OCI-LY7 (cell line): ENCODE measurements at regions not wholly inside any gene's neighbourhood (a gene's known extent, or its start where the extent isn't known, plus 50 kb on each side); places are given as distances from the start of the nearest gene placed in this dataset.

Source experiments
- BruUV-seq: library from RNA; stranded (reverse); fragments of 400-500 nt; replicated peaks from 2 replicates; lab custom pipeline; 2021; lab: Mats Ljungman, UMichigan
- CTCF ChIA-PET: fragments of 300-600 bp; sonication (Branson Sonifier 250); formaldehyde crosslinking; loops from one replicate; lab custom pipeline; 2022; ENCODE audit warnings: antibody characterized with exemption; ENCODE audit not compliant: unreplicated experiment; lab: Charles Lee
- POLR2A ChIA-PET: fragments of 300-600 bp; sonication (Branson Sonifier 250); formaldehyde crosslinking; loops from one replicate; lab custom pipeline; 2022; ENCODE audit warnings: antibody characterized with exemption; lab: Charles Lee
- DNase-seq: peaks from one replicate; pipeline ENCODE4 v3.0.0-alpha.2; 2015; ENCODE audit warnings: low spot score
- H2AFZ ChIP-seq: fragments of 200-600 bp; sonication (generic), shearing (Covaris generic); 2 replicates; pipeline ENCODE4 v1.6.1; 2014; ENCODE audit warnings: mild to moderate bottlenecking, antibody characterized with exemption, low read length, moderate library complexity
- H3K27ac ChIP-seq: fragments of 200-600 bp; sonication (generic); 2 replicates; pipeline ENCODE4 v1.5.1; 2014; ENCODE audit warnings: mixed run types, low read depth, mild to moderate bottlenecking, moderate library complexity, low read length, inconsistent platforms; ENCODE audit not compliant: poor library complexity, severe bottlenecking
- H3K36me3 ChIP-seq: fragments of 200-600 bp; sonication (generic); 2 replicates; pipeline ENCODE4 v1.6.1; 2014; ENCODE audit warnings: mild to moderate bottlenecking, antibody characterized with exemption, low read length, moderate library complexity, mixed read lengths; ENCODE audit not compliant: insufficient read depth
- H3K4me1 ChIP-seq: fragments of 200-600 bp; sonication (generic); 2 replicates; pipeline ENCODE4 v1.5.1; 2014; ENCODE audit warnings: mild to moderate bottlenecking, low read length; ENCODE audit not compliant: insufficient read depth, poor library complexity, severe bottlenecking
- H3K4me2 ChIP-seq: fragments of 200-600 bp; sonication (generic); 2 replicates; pipeline ENCODE4 v1.6.1; 2014; ENCODE audit warnings: mild to moderate bottlenecking, low read length
- H3K4me3 ChIP-seq: fragments of 200-600 bp; sonication (generic); 2 replicates; pipeline ENCODE4 v1.5.1; 2014; ENCODE audit warnings: mild to moderate bottlenecking, low read depth, low read length; ENCODE audit not compliant: poor library complexity, severe bottlenecking
- H3K79me2 ChIP-seq: fragments of 200-600 bp; sonication (generic); 2 replicates; pipeline ENCODE4 v1.6.1; 2016; ENCODE audit warnings: low read depth, mild to moderate bottlenecking, low read length, moderate library complexity, mixed read lengths; ENCODE audit not compliant: insufficient read depth
- H3K9me2 ChIP-seq: fragments of 200-600 bp; sonication (generic); 2 replicates; pipeline ENCODE4 v1.6.1; 2016; ENCODE audit warnings: mild to moderate bottlenecking, low read length, mixed read lengths; ENCODE audit not compliant: insufficient read depth
- H3K9me3 ChIP-seq: fragments of 200-600 bp; sonication (generic); 2 replicates; pipeline ENCODE4 v1.6.1; 2014; ENCODE audit warnings: mild to moderate bottlenecking, mixed run types, low read length, mixed read lengths
- H4K20me1 ChIP-seq: fragments of 200-600 bp; sonication (generic); 2 replicates; pipeline ENCODE4 v1.6.1; 2014; ENCODE audit warnings: mild to moderate bottlenecking, antibody characterized with exemption, low read length, moderate library complexity, mixed read lengths; ENCODE audit not compliant: insufficient read depth
- EZH2phosphoT487 ChIP-seq: fragments of 200-600 bp; sonication (generic); IDR thresholded peaks from 2 replicates; pipeline ENCODE4 v1.6.1; 2018; ENCODE audit warnings: low read depth, borderline replicate concordance, mild to moderate bottlenecking, mixed run types, antibody characterized with exemption, low read length, moderate library complexity, mixed read lengths
- intact Hi-C: fragments of 100-400 bp; cut with micrococcal nuclease; formaldehyde crosslinking; loops from one replicate; pipeline ENCODE4 v1.10.0; 2022; ENCODE audit not compliant: unreplicated experiment
- TF ChIP-seq, protein P1 (sequence below): fragments of 200-600 bp; sonication (generic); conservative IDR thresholded peaks from 2 replicates; pipeline ENCODE4 v1.5.1; 2014; ENCODE audit warnings: mild to moderate bottlenecking, antibody characterized with exemption, low read length, moderate library complexity, mixed read lengths

DNA sequence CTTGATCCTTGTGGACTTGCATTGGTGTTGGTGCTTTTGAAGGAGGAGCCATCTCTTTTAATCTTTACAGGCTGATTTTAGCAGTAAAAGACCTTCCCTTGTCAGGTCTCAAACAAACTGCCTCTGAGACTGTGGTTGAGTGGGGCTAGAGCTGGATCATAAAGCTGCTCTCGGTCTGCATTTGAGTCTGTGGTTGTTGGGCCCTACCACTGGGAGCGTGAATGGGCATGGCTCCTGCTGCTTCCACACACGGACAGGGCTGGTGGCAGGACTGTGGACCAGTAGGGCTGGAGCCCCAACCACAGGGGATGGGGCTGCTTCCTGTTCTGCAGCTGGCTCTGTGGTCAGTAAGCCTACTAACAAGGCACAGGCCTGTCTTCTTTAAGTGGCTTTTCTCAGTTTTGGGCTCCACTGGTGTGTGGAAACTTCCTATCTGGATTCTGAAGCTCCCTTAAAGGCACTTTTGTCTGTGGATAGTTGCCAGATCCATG lies 130.6 kb downstream of the RBM46 start:
- ChIA-PET POLR2A (interaction anchor here (0.6 kb wide), 1 partner anchor 193 kb away, joined by 3 read pairs; no protein-coding TSS in a partner anchor), CTCF (no interaction called here)
- no peak for TF ChIP-seq EZH2phosphoT487
- TF ChIP-seq, protein P1, sequence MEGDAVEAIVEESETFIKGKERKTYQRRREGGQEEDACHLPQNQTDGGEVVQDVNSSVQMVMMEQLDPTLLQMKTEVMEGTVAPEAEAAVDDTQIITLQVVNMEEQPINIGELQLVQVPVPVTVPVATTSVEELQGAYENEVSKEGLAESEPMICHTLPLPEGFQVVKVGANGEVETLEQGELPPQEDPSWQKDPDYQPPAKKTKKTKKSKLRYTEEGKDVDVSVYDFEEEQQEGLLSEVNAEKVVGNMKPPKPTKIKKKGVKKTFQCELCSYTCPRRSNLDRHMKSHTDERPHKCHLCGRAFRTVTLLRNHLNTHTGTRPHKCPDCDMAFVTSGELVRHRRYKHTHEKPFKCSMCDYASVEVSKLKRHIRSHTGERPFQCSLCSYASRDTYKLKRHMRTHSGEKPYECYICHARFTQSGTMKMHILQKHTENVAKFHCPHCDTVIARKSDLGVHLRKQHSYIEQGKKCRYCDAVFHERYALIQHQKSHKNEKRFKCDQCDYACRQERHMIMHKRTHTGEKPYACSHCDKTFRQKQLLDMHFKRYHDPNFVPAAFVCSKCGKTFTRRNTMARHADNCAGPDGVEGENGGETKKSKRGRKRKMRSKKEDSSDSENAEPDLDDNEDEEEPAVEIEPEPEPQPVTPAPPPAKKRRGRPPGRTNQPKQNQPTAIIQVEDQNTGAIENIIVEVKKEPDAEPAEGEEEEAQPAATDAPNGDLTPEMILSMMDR = no peak
- DNase-seq = no peak
- no TSS peak for BruUV-seq
- H3K4me2 ChIP-seq = no peak overlapping the region
- no peak overlapping the region for H3K27ac ChIP-seq
- intact Hi-C loops = loop anchor here (2.0 kb wide), 1 partner anchor 23 kb away; no protein-coding TSS in a partner anchor
- H3K9me3 ChIP-seq = no peaks in the 10 kb centered on the region
- no peaks in the 10 kb centered on the region for H3K4me1 ChIP-seq
- no peaks in the 10 kb centered on the region for H3K36me3 ChIP-seq
- H2AFZ ChIP-seq = no peak overlapping the region
- H3K9me2 ChIP-seq = no peaks in the 10 kb centered on the region
- no peaks in the 10 kb centered on the region for H3K79me2 ChIP-seq
- H4K20me1 ChIP-seq = no peaks in the 10 kb centered on the region
- no peak overlapping the region for H3K4me3 ChIP-seq

DNA sequence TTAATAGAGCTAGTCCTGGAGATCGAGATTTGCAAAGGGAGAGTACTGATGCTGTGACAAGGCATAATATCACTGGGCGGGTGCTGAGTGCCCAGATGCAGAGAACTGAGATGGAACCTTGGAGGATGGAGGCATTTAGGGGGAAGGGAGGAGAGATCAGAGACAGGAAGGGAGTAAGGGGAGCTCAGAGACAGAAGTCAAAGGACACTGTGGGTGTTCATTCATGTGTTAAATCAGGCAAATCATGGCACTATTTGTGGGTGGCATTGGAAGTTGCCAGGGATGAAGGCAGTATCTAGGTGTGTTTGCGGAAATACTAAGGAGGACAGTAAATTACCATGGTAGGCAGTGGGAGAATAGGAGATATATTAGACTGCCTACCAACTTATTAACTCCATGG lies 135.0 kb downstream of the RBM46 start:
- DNase-seq = no peak
- no peaks in the 10 kb centered on the region for H3K36me3 ChIP-seq
- H3K4me3 ChIP-seq = no peak overlapping the region
- no peaks in the 10 kb centered on the region for H3K4me1 ChIP-seq
- H4K20me1 ChIP-seq = no peaks in the 10 kb centered on the region
- BruUV-seq = no TSS peak
- CTCF ChIA-PET = no interaction called here
- no peaks in the 10 kb centered on the region for H3K9me2 ChIP-seq
- no peak overlapping the region for H3K4me2 ChIP-seq
- no peak overlapping the region for H2AFZ ChIP-seq
- H3K27ac ChIP-seq = no peak overlapping the region
- no peaks in the 10 kb centered on the region for H3K79me2 ChIP-seq
- H3K9me3 ChIP-seq = no peaks in the 10 kb centered on the region
- TF ChIP-seq, protein P1 = no peak
- no peak for TF ChIP-seq EZH2phosphoT487
- intact Hi-C loops = no loop called here
- POLR2A ChIA-PET = no interaction called here

DNA sequence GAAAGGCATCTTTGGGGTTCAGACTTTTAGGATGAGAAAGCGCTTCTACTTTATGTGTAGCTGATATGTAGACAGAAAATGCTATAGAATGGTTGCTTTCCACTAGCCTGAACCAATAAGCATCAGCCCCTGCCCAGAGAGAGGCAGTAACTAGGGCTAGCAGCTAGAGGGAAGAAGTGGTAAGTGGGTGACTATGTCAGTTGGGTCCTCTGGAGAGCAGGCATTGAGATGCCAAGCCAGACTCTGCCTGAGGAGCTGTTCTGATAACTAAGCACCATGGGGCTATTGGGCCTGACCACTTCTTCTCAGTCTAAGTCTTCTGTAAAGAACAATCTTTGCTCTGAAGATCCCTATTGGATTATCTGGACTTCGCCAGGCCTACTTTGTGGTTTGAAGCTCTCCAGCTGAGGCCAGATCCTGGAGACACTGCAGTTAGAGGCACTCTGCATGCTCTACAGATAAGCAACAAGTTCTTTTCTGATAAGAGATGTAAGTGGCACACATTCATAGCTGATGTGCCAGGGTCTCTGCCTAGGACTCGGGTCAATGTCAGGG lies 146.1 kb downstream of the RBM46 start:
- no peaks in the 10 kb centered on the region for H3K9me2 ChIP-seq
- no peak overlapping the region for H3K4me2 ChIP-seq
- TF ChIP-seq, protein P1 = no peak
- TF ChIP-seq EZH2phosphoT487 = no peak
- BruUV-seq = no TSS peak
- H3K9me3 ChIP-seq = no peaks in the 10 kb centered on the region
- no peak overlapping the region for H3K4me3 ChIP-seq
- no peak overlapping the region for H2AFZ ChIP-seq
- ChIA-PET POLR2A (interaction anchor here (1.4 kb wide), 1 partner anchor 12 kb away, joined by 5 read pairs; no protein-coding TSS in a partner anchor), CTCF (no interaction called here)
- no peaks in the 10 kb centered on the region for H4K20me1 ChIP-seq
- no peak for DNase-seq
- H3K36me3 ChIP-seq = no peaks in the 10 kb centered on the region
- H3K4me1 ChIP-seq = no peaks in the 10 kb centered on the region
- H3K27ac ChIP-seq = no peak overlapping the region
- H3K79me2 ChIP-seq = no peaks in the 10 kb centered on the region
- intact Hi-C loops = no loop called here
